ENCODE measurements at regions not wholly inside any gene's neighbourhood (a gene's known extent, or its start where the extent isn't known, plus 50 kb on each side); places are given as distances from the start of the nearest gene placed in this dataset.

DNA sequence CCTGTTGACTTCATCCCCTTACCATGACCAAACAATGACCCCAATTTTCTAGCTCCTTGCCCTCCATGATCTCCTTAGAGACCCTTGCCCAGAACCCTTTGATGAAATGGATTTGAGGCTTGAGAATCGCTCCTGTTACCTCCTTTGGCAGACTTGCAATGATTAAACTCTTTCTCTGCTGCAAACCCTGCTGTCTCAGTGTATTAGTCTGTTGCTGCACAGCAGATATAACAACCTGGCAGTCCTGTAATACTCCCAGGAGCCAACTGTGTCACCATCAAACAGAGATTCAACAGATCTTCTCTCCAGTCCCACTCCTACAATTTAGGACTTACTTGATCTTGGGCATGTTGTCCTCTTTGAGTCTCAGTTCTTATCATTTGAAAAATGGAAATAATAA is 242.9 kb downstream of the HRH4 start:
- TF ChIP-seq ARNTL (CRISPR knock-in tag; IDR thresholded peaks at IDR 0.05; ENCODE audit: borderline replicate concordance, low read depth) = no peak
- no peak for TF ChIP-seq OSR1 (CRISPR knock-in tag; IDR thresholded peaks at IDR 0.05)
- no peak for TF ChIP-seq PPARA (CRISPR knock-in tag; IDR thresholded peaks at IDR 0.05; ENCODE audit: borderline replicate concordance)
- TF ChIP-seq, protein P1, sequence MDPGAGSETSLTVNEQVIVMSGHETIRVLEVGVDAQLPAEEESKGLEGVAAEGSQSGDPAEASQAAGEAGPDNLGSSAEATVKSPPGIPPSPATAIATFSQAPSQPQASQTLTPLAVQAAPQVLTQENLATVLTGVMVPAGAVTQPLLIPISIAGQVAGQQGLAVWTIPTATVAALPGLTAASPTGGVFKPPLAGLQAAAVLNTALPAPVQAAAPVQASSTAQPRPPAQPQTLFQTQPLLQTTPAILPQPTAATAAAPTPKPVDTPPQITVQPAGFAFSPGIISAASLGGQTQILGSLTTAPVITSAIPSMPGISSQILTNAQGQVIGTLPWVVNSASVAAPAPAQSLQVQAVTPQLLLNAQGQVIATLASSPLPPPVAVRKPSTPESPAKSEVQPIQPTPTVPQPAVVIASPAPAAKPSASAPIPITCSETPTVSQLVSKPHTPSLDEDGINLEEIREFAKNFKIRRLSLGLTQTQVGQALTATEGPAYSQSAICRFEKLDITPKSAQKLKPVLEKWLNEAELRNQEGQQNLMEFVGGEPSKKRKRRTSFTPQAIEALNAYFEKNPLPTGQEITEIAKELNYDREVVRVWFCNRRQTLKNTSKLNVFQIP (CRISPR knock-in tag; IDR thresholded peaks at IDR 0.05; ENCODE audit: borderline replicate concordance, low read depth) = no peak
- TF ChIP-seq ZFP3 (CRISPR knock-in tag; IDR thresholded peaks at IDR 0.05) = no peak
- TF ChIP-seq CSDC2 (CRISPR knock-in tag; IDR thresholded peaks at IDR 0.05) = no peak
- TF ChIP-seq, protein P2, sequence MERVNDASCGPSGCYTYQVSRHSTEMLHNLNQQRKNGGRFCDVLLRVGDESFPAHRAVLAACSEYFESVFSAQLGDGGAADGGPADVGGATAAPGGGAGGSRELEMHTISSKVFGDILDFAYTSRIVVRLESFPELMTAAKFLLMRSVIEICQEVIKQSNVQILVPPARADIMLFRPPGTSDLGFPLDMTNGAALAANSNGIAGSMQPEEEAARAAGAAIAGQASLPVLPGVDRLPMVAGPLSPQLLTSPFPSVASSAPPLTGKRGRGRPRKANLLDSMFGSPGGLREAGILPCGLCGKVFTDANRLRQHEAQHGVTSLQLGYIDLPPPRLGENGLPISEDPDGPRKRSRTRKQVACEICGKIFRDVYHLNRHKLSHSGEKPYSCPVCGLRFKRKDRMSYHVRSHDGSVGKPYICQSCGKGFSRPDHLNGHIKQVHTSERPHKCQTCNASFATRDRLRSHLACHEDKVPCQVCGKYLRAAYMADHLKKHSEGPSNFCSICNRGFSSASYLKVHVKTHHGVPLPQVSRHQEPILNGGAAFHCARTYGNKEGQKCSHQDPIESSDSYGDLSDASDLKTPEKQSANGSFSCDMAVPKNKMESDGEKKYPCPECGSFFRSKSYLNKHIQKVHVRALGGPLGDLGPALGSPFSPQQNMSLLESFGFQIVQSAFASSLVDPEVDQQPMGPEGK (CRISPR knock-in tag; IDR thresholded peaks at IDR 0.05; ENCODE audit: borderline replicate concordance) = no peak
- no peak for TF ChIP-seq TOX (CRISPR knock-in tag; IDR thresholded peaks at IDR 0.05; ENCODE audit: borderline replicate concordance)
- TF ChIP-seq ISL1 (CRISPR knock-in tag; IDR thresholded peaks at IDR 0.05) = no peak
- no peak for TF ChIP-seq GLIS3 (CRISPR knock-in tag; IDR thresholded peaks at IDR 0.05)

Data from SK-N-SH treated with all-trans-retinoic acid at 6 μM for 48 hours (cell line).